ENCODE measurements at regions not wholly inside any gene's neighbourhood (a gene's known extent, or its start where the extent isn't known, plus 50 kb on each side); places are given as distances from the start of the nearest gene placed in this dataset.

- DNase-seq (ENCODE audit: insufficient read length, low spot score) (no peak), FAIRE-seq (no peak)
These were observed 1028.4 kb upstream of the PIK3C3 start for GRCh38 chr18:40926679-40927078.

GRCh38 chr18:40925071-40925541 is 1029.9 kb upstream of the PIK3C3 start:
- no peak for DNase-seq (ENCODE audit: insufficient read length, low spot score)
- FAIRE-seq: no peak

GRCh38 chr18:40921845-40922629 is 1033.0 kb upstream of the PIK3C3 start:
- FAIRE-seq: no peak

DNA sequence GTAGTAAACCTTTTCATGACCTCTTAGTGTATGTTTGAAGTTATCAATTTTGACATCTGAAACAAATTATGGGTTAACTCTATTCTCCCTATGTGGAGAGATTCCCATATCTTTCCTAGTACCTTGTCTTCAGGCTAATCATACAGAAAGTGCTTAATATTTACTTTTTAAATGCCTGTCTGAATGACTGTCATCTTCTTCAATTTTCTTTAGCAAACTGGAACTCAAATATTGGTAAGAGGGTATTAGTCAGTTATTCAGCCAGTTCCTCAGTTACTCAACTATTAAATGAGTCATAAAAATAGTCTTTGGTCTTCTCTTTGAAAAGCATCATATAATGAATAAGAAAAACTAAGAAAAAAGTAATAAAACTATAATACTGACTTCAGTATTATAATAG is 1038.0 kb upstream of the PIK3C3 start:
- FAIRE-seq (no peak), DNase-seq (ENCODE audit: insufficient read length, low spot score) (no peak)

More at GRCh38 chr18:40921845-40922629, 1033.0 kb upstream of the PIK3C3 start:
- DNase-seq (ENCODE audit: insufficient read length, low spot score): no peak

GRCh38 chr18:40915724-40916123 is 1039.3 kb upstream of the PIK3C3 start:
- no peak for FAIRE-seq
- no peak for DNase-seq (ENCODE audit: insufficient read length, low spot score)

GRCh38 chr18:40911582-40912254 is 1043.3 kb upstream of the PIK3C3 start:
- no peak for FAIRE-seq
- no peak for DNase-seq (ENCODE audit: insufficient read length, low spot score)

DNA sequence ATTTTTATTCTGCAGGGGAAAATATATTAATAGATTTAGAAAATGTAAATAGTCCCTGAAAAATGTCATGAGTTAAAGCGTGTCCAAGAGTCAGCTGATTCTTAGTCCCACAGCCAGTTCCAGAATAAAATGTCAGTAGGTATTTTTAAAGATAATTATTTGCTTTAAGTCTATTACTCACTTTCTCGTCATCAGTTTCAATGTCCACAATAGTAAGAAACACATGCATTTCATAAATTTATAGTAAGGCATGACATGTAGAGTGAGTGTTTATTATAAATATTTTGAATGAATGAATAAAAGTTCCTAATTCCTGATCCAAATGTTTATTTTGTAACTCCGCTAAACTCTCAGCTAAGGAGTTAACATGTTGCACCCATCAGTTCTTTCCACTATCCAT is 1044.0 kb upstream of the PIK3C3 start:
- FAIRE-seq (no peak), DNase-seq (ENCODE audit: insufficient read length, low spot score) (no peak)

- DNase-seq (ENCODE audit: insufficient read length, low spot score) (no peak), FAIRE-seq (no peak)
These were observed 1047.2 kb upstream of the PIK3C3 start for GRCh38 chr18:40907842-40908241.

GRCh38 chr18:40904295-40904694 is 1050.7 kb upstream of the PIK3C3 start:
- DNase-seq (ENCODE audit: insufficient read length, low spot score) (no peak), FAIRE-seq (no peak)

GRCh38 chr18:40902436-40902835 is 1052.6 kb upstream of the PIK3C3 start:
- FAIRE-seq: no peak

DNA sequence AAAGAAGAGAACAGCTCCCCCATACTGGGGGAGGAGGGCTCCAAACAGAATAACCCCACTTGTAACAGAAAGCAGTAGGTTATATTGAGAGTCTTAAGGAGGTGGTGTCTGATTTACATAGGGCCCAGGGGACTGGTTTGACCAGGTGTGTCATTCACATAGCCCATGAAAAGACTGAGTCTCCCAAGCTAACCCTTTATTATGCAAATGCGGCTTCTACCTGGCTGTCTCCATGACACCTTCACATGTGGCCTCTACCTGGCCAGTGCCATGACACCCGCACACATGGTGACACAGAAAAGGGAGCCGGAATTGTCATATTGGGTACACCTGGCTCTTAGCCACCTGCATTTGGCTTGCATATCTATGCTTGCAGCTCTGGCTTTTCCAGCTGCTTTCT is 1057.2 kb upstream of the PIK3C3 start:
- no peak for FAIRE-seq
- no peak for DNase-seq (ENCODE audit: insufficient read length, low spot score)

More at GRCh38 chr18:40902436-40902835, 1052.6 kb upstream of the PIK3C3 start:
- no peak for DNase-seq (ENCODE audit: insufficient read length, low spot score)

DNA sequence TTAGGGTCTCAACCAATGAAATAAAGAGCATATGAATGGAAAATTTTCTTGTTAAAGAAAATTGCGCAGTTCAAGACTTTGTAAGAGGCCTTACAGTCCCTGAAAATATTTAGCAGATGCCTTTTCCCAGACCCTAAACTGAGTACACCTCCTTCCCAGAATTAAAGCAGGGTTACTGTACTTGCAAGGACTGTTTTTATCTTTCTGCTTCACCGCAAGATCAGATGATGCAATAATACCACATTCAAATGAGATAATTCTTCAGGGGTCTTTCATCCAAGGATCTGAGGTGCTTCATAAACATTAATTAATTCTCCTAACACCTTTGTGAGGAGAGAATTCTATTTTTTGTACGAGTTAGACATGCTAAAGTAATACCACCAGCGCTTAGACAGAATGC is 1071.8 kb upstream of the PIK3C3 start:
- no peak for FAIRE-seq
- no peak for DNase-seq (ENCODE audit: insufficient read length, low spot score)

GRCh38 chr18:40882468-40882867 is 1072.6 kb upstream of the PIK3C3 start:
- FAIRE-seq: no peak

DNA sequence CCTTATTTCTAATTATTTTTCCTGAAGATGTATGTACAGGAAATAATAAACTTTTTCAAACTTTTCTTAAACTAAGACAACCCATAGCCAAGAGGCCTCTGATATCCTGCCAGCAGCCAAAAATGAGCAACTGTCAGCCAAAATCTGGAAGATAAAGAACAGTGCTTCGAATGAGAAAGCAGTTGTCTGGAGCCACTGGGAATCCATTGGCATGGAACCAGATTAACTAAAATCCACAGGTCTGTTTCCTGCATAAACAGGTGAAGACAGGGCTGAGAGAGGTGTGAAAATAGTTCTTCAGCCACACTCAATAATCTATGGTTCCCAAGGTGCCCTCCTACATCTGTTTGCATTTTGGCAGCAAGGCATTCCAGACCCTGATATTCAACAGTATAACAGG is 1076.7 kb upstream of the PIK3C3 start:
- DNase-seq (ENCODE audit: insufficient read length, low spot score): no peak
- no peak for FAIRE-seq

More at GRCh38 chr18:40882468-40882867, 1072.6 kb upstream of the PIK3C3 start:
- no peak for DNase-seq (ENCODE audit: insufficient read length, low spot score)

- no peak for DNase-seq (ENCODE audit: insufficient read length, low spot score)
- no peak for FAIRE-seq
These were observed 1077.9 kb upstream of the PIK3C3 start for GRCh38 chr18:40877096-40877495.

GRCh38 chr18:40875101-40875615 is 1079.9 kb upstream of the PIK3C3 start:
- no peak for FAIRE-seq
- DNase-seq (ENCODE audit: insufficient read length, low spot score): no peak

GRCh38 chr18:40874233-40874632 is 1080.8 kb upstream of the PIK3C3 start:
- no peak for FAIRE-seq

DNA sequence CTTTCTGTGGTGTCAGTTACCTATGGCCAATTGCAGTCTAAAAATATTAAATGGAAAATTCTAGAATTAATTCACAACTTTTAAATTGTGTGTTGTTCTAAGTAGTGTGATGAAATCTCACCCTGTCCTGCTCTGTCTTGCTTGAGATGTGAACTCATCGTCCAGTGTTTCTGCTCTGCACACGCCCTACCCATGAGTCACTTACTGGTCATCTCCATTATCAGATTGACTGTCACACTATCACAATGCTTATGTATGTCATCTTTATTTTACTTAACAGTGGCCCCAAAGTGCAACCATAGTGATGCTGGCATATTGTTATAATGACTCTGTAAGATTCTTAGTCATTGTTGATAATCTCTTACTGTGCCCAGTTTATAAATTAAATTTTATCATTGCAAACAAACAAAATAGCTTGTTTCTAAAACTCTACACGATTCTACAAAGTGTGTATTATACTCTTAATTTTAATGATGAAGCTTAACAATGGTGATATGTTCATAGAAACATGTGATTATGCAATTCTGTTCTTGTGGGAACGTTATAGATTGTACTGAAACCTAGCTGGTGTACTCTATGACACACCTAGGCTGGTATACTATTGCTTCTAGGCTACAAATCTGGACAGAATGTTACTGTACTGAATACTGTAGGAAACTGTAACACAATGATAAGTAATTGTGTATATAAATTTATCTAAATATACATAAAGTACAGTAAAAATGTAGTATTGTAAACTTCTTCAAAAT is 1086.8 kb upstream of the PIK3C3 start:
- DNase-seq (ENCODE audit: insufficient read length, low spot score) (no peak), FAIRE-seq (no peak)

More at GRCh38 chr18:40874233-40874632, 1080.8 kb upstream of the PIK3C3 start:
- DNase-seq (ENCODE audit: insufficient read length, low spot score): no peak

DNA sequence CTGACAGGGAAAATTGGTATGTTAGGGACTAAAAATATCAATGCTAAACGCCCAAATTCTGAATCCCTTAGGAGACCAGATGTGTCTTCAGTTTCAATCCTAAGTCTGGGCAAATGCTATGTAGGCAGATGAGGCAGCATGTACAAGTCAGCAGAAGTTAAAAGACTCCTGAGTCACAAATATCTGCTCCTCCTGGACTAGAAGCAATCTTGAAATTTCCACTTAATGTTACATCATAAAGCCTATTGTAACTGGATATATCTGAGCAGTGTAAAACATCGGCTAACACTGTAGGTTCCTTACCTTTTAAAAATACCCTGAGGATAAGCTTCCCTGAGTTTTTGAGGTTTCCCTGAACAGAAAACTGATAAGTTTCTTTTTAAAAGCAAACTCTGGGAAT is 1087.6 kb upstream of the PIK3C3 start:
- FAIRE-seq (no peak), DNase-seq (ENCODE audit: insufficient read length, low spot score) (no peak)

GRCh38 chr18:40866968-40867367 is 1088.1 kb upstream of the PIK3C3 start:
- FAIRE-seq (no peak), DNase-seq (ENCODE audit: insufficient read length, low spot score) (no peak)

DNA sequence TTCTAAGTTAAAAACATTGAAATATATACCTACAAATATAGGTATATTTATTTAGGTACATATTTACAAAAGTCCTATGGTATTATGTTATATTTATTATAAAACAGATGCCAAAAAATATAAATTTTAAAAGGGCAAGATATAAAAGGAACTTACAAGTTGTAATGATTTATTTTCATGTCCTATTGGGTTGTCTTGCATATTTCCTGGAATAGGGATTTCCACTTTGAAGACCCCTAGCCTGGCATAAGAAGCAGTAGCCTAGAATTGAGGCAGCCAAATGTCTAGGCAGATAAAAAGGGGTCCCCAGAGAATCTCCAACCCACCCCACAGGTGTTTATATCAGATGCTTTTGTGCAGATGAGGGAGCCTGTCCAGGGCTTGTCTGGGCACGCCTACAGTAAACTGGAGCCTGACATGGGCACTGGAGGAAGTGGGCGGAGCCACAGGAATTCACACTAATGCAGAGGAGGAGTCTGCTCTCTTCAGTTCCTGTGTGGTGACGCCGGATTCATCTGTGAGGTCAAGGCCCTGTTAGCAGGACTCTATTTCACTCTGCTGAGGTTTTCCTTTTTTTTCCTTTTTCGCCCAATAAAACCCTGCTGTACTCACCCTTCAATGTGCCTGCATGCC is 1088.9 kb upstream of the PIK3C3 start:
- FAIRE-seq (no peak), DNase-seq (ENCODE audit: insufficient read length, low spot score) (no peak)
